HCT116 (cell line): ENCODE measurements at regions not wholly inside any gene's neighbourhood (a gene's known extent, or its start where the extent isn't known, plus 50 kb on each side); places are given as distances from the start of the nearest gene placed in this dataset.

ENCODE experiments used
- ATAC-seq: fragments of 200-7000 bp; cut with Tn5 transposase; 2 replicates; pipeline ENCODE4 v1.9.1; 2020; ENCODE audit warnings: mild to moderate bottlenecking, moderate library complexity
- BruUV-seq: library from RNA; stranded (reverse); fragments of 400-500 nt; replicated peaks from 2 replicates; lab custom pipeline; 2021; lab: Mats Ljungman, UMichigan
- CTCF ChIA-PET: fragments of 300-600 bp; sonication (Branson Sonifier 250); formaldehyde crosslinking; loops from one replicate; lab custom pipeline; 2021; ENCODE audit warnings: antibody characterized with exemption; lab: Charles Lee
- POLR2A ChIA-PET: fragments of 300-600, 350-600 bp; sonication (Branson Sonifier 250); formaldehyde crosslinking; loops from one replicate; lab custom pipeline; 2021; ENCODE audit warnings: antibody characterized with exemption; lab: Charles Lee
- RAD21 ChIA-PET, 2 experiments: fragments of 300-600 bp; sonication (Branson Sonifier 250); formaldehyde crosslinking; loops; one replicate each; lab custom pipeline; 2023; ENCODE audit warnings: low total read pairs in 2 of 2; ENCODE audit not compliant: uncharacterized antibody in 2 of 2, unreplicated experiment in 2 of 2, low non-redundant PET in 1 of 2; lab: Charles Lee
- DNase-seq: peaks from one replicate; pipeline ENCODE4 v3.0.0-alpha.2; 2010; ENCODE audit warnings: low read depth, low spot score
- H2AFZ ChIP-seq: fragments of 200-600 bp; shearing (Covaris generic), sonication (generic); 2 replicates; pipeline ENCODE4 v1.6.1; 2017; ENCODE audit warnings: low read depth, mixed run types, mixed read lengths, antibody characterized with exemption, low read length; ENCODE audit not compliant: poor library complexity, severe bottlenecking
- H3K27ac ChIP-seq: 2 replicates; pipeline ENCODE4 v1.5.1; 2012; ENCODE audit warnings: low read depth, low read length
- H3K27me3 ChIP-seq: fragments of 200-600 bp; sonication (generic); 2 replicates; pipeline ENCODE4 v1.6.1; 2016; ENCODE audit warnings: mixed run types, low read length, mixed read lengths; ENCODE audit not compliant: insufficient read depth
- H3K36me3 ChIP-seq, 2 experiments: fragments of 200-500 bp in 1 of 2; fragments of 200-600 bp in 1 of 2; sonication (Bioruptor generic) in 1 of 2; sonication (generic) in 1 of 2; 2 replicates each; pipeline versions ENCODE4 v1.5.1 to v1.6.1; 2014 to 2016; ENCODE audit warnings: low read length in 2 of 2, inconsistent platforms in 1 of 2, mixed read lengths in 1 of 2, mixed run types in 1 of 2; ENCODE audit not compliant: insufficient read depth in 2 of 2, control insufficient read depth in 1 of 2
- H3K4me1 ChIP-seq, 2 experiments: fragments of 200-600 bp in 1 of 2; sonication (generic) in 1 of 2; 2 replicates each; pipeline versions ENCODE4 v1.5.1 to v1.6.1; 2012 to 2017; ENCODE audit warnings: low read length in 2 of 2, inconsistent platforms in 1 of 2, mild to moderate bottlenecking in 1 of 2, mixed read lengths in 1 of 2, mixed run types in 1 of 2, moderate library complexity in 1 of 2; ENCODE audit not compliant: insufficient read depth in 2 of 2, control insufficient read depth in 1 of 2
- H3K4me2 ChIP-seq: fragments of 200-600 bp; sonication (generic); 2 replicates; pipeline ENCODE4 v1.6.1; 2017; ENCODE audit warnings: mixed run types, low read length, mixed read lengths
- H3K4me3 ChIP-seq, 2 experiments: fragments of 200-600 bp in 1 of 2; sonication (generic) in 1 of 2; replicated peaks in 1 of 2; 2 replicates each; pipeline ENCODE4 v1.5.1; 2011 to 2016; ENCODE audit warnings: low read length in 2 of 2, control low read depth in 1 of 2, low read depth in 1 of 2, mild to moderate bottlenecking in 1 of 2, mixed read lengths in 1 of 2, mixed run types in 1 of 2
- H3K79me2 ChIP-seq: fragments of 200-600 bp; sonication (generic); 2 replicates; pipeline ENCODE4 v1.6.1; 2017; ENCODE audit warnings: mild to moderate bottlenecking, mixed run types, low read length, moderate library complexity, mixed read lengths; ENCODE audit not compliant: insufficient read depth
- H3K9ac ChIP-seq: fragments of 200-600 bp; sonication (generic); 2 replicates; pipeline ENCODE4 v1.6.1; 2016; ENCODE audit warnings: low read length, mixed read lengths
- H3K9me2 ChIP-seq: fragments of 200-600 bp; sonication (generic), shearing (Covaris generic); 2 replicates; pipeline ENCODE4 v1.6.1; 2017; ENCODE audit warnings: mixed run types, mild to moderate bottlenecking, moderate library complexity; ENCODE audit not compliant: insufficient read depth
- H3K9me3 ChIP-seq, 2 experiments: fragments of 200-500 bp in 1 of 2; fragments of 200-600 bp in 1 of 2; sonication (Bioruptor generic) in 1 of 2; sonication (generic) in 1 of 2; 2 replicates each; pipeline ENCODE4 v1.6.1; 2014 to 2017; ENCODE audit warnings: low read length in 2 of 2, mixed read lengths in 2 of 2, inconsistent platforms in 1 of 2, low read depth in 1 of 2, mild to moderate bottlenecking in 1 of 2, mixed run types in 1 of 2, moderate library complexity in 1 of 2; ENCODE audit not compliant: control insufficient read depth in 1 of 2, insufficient read depth in 1 of 2
- H4K20me1 ChIP-seq: fragments of 200-600 bp; sonication (generic), shearing (Covaris generic); 2 replicates; pipeline ENCODE4 v1.6.1; 2017; ENCODE audit warnings: mixed run types, mild to moderate bottlenecking, moderate library complexity; ENCODE audit not compliant: insufficient read depth
- ATF3 ChIP-seq: IDR thresholded peaks from 2 replicates; pipeline ENCODE4 v1.6.1; 2012
- CBX3 ChIP-seq: IDR thresholded peaks from 2 replicates; pipeline ENCODE4 v1.6.1; 2012; ENCODE audit warnings: low read depth
- CEBPB ChIP-seq: IDR thresholded peaks from 2 replicates; pipeline ENCODE4 v1.6.1; 2012; ENCODE audit warnings: low read depth
- FOSL1 ChIP-seq: IDR thresholded peaks from 2 replicates; pipeline ENCODE4 v1.6.1; 2012; ENCODE audit warnings: low read depth
- JUND ChIP-seq: IDR thresholded peaks from 2 replicates; pipeline ENCODE4 v1.6.1; 2012
- MAX ChIP-seq: IDR thresholded peaks from 2 replicates; pipeline ENCODE4 v1.6.1; 2012
- RAD21 ChIP-seq: IDR thresholded peaks from 2 replicates; pipeline ENCODE4 v1.6.1; 2012; ENCODE audit warnings: low read depth, mild to moderate bottlenecking
- SP1 ChIP-seq: IDR thresholded peaks from 2 replicates; pipeline ENCODE4 v1.6.1; 2012; ENCODE audit warnings: low read depth
- SRF ChIP-seq: IDR thresholded peaks from 2 replicates; pipeline ENCODE4 v1.6.1; 2012; ENCODE audit warnings: low read depth
- TCF7L2 ChIP-seq: IDR thresholded peaks from 2 replicates; pipeline ENCODE4 v1.7.0; 2011; ENCODE audit warnings: borderline replicate concordance, inconsistent platforms; ENCODE audit not compliant: insufficient read depth, insufficient read length; ENCODE audit errors: extremely low read depth
- ZNF274 ChIP-seq: fragments of 200-500 bp; sonication (Bioruptor generic); IDR thresholded peaks from 2 replicates; pipeline ENCODE4 v1.6.1; 2014; ENCODE audit warnings: mild to moderate bottlenecking, low read depth, low read length, inconsistent platforms
- intact Hi-C: fragments of 100-400 bp; cut with micrococcal nuclease; formaldehyde crosslinking; loops from 2 replicates; pipeline ENCODE4 v1.10.0; 2022

GRCh38 chr3:103976931-103977339 is 1389.8 kb upstream of the ALCAM start (continued):
- TF ChIP-seq TCF7L2 (no peak), RAD21 (no peak), SRF (no peak), JUND (no peak), CBX3 (no peak)

GRCh38 chr3:103977417-103977816 is 1389.3 kb upstream of the ALCAM start:
- H3K4me2 ChIP-seq: no peak overlapping the region

More at GRCh38 chr3:103977417-103977816, 1389.3 kb upstream of the ALCAM start:
- RAD21 ChIA-PET: no interaction called here
- TF ChIP-seq ATF3 (no peak), RAD21 (no peak), ZNF274 (no peak), SP1 (no peak), CEBPB (no peak), FOSL1 (no peak), SRF (no peak), MAX (no peak)
- intact Hi-C loops: no loop called here
- no peak overlapping the region for H3K9ac ChIP-seq
- CTCF ChIA-PET: interaction anchor here (1.5 kb wide), 1 partner anchor 15 kb away, joined by 4 read pairs; no protein-coding TSS in a partner anchor
- H3K9me3 ChIP-seq: no peaks in the 10 kb centered on the region
- no peaks in the 10 kb centered on the region for H3K36me3 ChIP-seq
- DNase-seq (no peak), ATAC-seq (no peak)
- POLR2A ChIA-PET: no interaction called here
- no TSS peak for BruUV-seq
- H3K9me2 ChIP-seq: no peaks in the 10 kb centered on the region
- H3K4me1 ChIP-seq: no peaks in the 10 kb centered on the region
- no peak overlapping the region for H2AFZ ChIP-seq
- no peaks in the 10 kb centered on the region for H4K20me1 ChIP-seq
- H3K27me3 ChIP-seq: no peaks in the 10 kb centered on the region
- H3K4me3 ChIP-seq: no peak overlapping the region
- no peak overlapping the region for H3K27ac ChIP-seq
- H3K79me2 ChIP-seq: no peaks in the 10 kb centered on the region
